ENCODE measurements at regions not wholly inside any gene's neighbourhood (a gene's known extent, or its start where the extent isn't known, plus 50 kb on each side); places are given as distances from the start of the nearest gene placed in this dataset.

DNA sequence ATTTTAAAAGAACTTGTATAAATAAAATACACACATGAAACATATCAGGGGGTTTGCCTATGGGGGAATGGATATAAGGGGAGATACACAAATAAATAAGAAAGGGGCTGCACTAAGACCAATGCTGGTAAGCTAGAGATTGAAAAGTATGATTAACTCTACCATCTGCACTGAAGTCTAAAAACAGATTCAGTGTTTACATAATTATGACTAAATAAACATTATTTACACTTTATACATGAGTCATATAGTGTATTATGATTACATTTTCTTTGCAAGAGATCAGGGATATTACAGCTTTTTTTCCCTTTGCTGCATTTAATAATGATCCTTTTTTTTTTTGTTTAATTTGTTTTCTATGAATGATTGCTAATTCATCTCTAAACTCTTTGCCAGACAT lies 367.9 kb downstream of the TMEM38B start:
- no peak overlapping the region for H3K4me3 ChIP-seq (ENCODE audit: control insufficient read depth, low read depth, low read length)
- TF ChIP-seq, protein P1, sequence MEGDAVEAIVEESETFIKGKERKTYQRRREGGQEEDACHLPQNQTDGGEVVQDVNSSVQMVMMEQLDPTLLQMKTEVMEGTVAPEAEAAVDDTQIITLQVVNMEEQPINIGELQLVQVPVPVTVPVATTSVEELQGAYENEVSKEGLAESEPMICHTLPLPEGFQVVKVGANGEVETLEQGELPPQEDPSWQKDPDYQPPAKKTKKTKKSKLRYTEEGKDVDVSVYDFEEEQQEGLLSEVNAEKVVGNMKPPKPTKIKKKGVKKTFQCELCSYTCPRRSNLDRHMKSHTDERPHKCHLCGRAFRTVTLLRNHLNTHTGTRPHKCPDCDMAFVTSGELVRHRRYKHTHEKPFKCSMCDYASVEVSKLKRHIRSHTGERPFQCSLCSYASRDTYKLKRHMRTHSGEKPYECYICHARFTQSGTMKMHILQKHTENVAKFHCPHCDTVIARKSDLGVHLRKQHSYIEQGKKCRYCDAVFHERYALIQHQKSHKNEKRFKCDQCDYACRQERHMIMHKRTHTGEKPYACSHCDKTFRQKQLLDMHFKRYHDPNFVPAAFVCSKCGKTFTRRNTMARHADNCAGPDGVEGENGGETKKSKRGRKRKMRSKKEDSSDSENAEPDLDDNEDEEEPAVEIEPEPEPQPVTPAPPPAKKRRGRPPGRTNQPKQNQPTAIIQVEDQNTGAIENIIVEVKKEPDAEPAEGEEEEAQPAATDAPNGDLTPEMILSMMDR (IDR thresholded peaks at IDR 0.05; ENCODE audit: control insufficient read depth, insufficient read depth, low read depth, low read length, missing control alignments) = no peak
- no peak for DNase-seq (ENCODE audit: low read depth)

DNA sequence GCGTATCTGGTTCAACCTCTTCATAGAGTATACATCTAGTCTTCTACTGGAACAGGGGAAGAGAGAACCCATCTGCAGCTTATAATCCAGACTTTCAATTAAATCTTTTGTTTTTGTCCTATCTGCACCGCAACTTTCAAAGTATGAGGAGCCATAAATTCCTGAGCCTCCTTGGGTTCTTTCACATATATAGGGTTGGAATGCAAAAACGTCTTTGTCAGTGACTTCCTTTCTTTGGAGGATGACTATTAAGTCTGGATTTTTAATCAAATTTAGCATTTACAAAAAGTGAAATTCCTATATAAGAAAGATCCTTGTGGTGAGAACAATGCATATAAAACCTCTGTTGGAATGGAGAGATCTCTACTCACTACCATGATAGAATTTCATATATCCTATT lies 370.8 kb downstream of the TMEM38B start:
- no peak for DNase-seq (ENCODE audit: low read depth)
- no peak overlapping the region for H3K4me3 ChIP-seq (ENCODE audit: control insufficient read depth, low read depth, low read length)
- TF ChIP-seq, protein P1 (IDR thresholded peaks at IDR 0.05; ENCODE audit: control insufficient read depth, insufficient read depth, low read depth, low read length, missing control alignments) = no peak

DNA sequence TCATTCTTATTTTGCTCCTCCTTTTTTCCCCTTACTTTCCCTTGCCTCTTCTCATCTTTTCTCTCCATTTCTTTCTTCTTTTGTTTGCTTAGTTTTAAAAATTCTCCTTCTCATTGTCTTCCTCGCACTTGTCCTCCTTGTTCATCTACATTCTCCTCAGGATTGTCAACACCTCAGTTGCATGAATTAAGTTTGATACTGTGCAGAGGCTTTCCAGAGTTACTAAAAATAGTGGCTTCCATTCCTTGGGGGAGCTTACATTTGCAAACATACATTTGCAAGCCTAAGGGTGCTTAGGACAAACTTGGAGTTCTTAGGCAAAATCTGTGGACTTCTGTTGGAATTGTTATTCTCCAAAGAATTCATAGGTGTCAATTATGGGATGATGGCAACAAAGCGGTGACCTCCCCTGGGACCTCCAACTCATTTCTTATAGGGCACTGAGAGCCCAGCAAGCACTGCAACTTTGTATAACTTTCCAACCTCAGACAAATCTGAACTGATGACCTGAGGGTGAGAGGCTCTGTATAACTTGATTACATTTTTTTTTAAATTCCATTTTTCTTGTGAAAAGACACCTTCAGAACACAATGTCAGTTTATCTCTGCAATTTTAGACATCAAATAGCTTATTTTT lies 371.4 kb downstream of the TMEM38B start:
- H3K4me3 ChIP-seq (ENCODE audit: control insufficient read depth, low read depth, low read length) = no peak overlapping the region
- TF ChIP-seq, protein P1 (IDR thresholded peaks at IDR 0.05; ENCODE audit: control insufficient read depth, insufficient read depth, low read depth, low read length, missing control alignments) = no peak
- DNase-seq (ENCODE audit: low read depth) = no peak

DNA sequence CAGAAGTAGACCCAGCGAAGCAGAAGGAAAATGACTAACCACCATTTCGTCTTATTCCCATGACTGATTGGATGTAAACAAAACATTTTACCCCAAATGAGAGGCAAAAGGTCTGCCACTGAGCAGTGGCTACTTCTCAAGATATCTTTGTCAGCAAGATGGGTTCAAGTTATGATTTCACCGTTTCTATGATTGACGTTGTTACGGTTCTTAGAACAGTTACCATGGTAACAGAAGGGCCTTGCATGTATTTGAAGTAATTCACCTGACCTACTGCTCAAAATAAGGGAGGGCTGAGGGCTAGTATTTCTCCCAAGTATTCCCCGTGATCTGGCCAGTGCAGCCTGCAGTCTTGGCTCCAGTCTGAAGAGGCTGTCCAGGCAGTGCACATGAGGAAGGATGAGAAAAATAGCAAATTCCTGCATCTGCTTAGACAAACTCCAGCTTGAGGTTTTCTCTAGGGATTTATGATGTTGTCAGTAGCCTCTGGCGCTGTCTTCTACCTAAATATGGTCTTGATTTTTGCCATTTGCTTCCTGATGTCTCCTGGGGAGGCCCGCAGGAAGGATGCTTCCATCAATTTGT lies 372.7 kb downstream of the TMEM38B start:
- TF ChIP-seq, protein P1 (IDR thresholded peaks at IDR 0.05; ENCODE audit: control insufficient read depth, insufficient read depth, low read depth, low read length, missing control alignments) = no peak
- DNase-seq (ENCODE audit: low read depth) = no peak
- H3K4me3 ChIP-seq (ENCODE audit: control insufficient read depth, low read depth, low read length) = no peak overlapping the region

DNA sequence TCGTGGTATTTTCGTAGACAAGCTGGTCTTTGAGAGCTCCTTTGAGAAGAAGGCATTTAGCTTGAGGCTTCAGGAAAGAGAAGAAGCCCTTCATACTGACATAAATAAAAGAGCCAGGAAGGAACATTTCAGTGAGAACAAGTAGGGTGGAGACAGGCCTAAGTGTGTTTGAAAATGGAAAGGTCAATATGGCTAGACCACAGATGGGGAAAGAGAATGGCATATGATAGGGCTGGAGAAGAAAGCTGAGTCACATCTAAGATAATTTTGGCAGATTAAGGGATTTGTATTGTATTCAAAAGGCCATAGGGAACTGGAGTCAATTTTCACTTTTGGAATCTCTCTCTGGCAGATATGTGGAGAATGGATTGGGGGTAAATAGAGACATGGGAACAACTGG lies 374.9 kb downstream of the TMEM38B start:
- TF ChIP-seq, protein P1 (IDR thresholded peaks at IDR 0.05; ENCODE audit: control insufficient read depth, insufficient read depth, low read depth, low read length, missing control alignments) = no peak
- H3K4me3 ChIP-seq (ENCODE audit: control insufficient read depth, low read depth, low read length) = no peak overlapping the region
- DNase-seq (ENCODE audit: low read depth) = no peak

DNA sequence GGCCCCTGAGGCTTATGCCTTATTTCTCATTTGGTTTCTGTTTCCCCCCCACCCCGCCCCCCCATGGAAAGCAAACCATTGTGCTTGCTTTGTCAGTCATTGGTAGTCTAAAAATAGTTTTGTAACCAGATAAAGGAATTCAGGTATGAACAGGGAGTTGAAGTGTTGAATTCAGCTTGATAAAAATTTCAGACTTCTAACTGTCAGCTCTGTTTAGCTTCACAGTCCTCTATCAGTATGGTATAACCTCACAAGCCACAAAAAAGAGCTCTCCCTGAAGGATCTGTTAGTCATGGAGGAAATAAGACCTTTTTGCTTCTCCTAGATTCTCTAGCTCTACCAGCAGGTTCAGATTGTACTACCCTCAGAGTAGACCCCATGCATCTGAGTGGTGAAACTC lies 378.1 kb downstream of the TMEM38B start:
- DNase-seq (ENCODE audit: low read depth) = no peak
- H3K4me3 ChIP-seq (ENCODE audit: control insufficient read depth, low read depth, low read length) = no peak overlapping the region
- TF ChIP-seq, protein P1 (IDR thresholded peaks at IDR 0.05; ENCODE audit: control insufficient read depth, insufficient read depth, low read depth, low read length, missing control alignments) = no peak
